ENCODE measurements at regions not wholly inside any gene's neighbourhood (a gene's known extent, or its start where the extent isn't known, plus 50 kb on each side); places are given as distances from the start of the nearest gene placed in this dataset.

DNA sequence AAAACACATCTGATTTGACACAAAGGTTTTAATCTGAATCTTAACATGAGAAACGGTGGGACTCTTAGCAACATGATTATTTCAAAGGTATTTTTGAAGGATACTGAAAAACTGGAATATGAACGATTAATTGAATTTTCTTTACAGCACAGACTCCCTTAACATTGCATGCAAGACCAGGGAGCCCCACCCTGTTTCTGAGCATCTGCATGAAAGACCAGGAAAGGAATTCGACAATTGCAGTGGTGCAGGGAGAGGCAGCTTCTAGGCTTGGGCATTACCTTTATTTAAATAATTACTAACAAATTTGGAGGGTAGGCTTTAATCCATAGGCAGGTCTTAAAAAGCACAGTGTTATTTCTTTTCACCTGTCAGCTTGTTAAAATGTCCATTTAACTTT lies 240.6 kb upstream of the TOPAZ1 start:
- TF ChIP-seq, protein P1, sequence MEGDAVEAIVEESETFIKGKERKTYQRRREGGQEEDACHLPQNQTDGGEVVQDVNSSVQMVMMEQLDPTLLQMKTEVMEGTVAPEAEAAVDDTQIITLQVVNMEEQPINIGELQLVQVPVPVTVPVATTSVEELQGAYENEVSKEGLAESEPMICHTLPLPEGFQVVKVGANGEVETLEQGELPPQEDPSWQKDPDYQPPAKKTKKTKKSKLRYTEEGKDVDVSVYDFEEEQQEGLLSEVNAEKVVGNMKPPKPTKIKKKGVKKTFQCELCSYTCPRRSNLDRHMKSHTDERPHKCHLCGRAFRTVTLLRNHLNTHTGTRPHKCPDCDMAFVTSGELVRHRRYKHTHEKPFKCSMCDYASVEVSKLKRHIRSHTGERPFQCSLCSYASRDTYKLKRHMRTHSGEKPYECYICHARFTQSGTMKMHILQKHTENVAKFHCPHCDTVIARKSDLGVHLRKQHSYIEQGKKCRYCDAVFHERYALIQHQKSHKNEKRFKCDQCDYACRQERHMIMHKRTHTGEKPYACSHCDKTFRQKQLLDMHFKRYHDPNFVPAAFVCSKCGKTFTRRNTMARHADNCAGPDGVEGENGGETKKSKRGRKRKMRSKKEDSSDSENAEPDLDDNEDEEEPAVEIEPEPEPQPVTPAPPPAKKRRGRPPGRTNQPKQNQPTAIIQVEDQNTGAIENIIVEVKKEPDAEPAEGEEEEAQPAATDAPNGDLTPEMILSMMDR (IDR thresholded peaks at IDR 0.05) = no peak
- TF ChIP-seq EP300 (IDR thresholded peaks at IDR 0.05; ENCODE audit: borderline replicate concordance in 1 of 2, low read depth in 1 of 2, low read length in 1 of 2) = no peak
- TF ChIP-seq, protein P2, sequence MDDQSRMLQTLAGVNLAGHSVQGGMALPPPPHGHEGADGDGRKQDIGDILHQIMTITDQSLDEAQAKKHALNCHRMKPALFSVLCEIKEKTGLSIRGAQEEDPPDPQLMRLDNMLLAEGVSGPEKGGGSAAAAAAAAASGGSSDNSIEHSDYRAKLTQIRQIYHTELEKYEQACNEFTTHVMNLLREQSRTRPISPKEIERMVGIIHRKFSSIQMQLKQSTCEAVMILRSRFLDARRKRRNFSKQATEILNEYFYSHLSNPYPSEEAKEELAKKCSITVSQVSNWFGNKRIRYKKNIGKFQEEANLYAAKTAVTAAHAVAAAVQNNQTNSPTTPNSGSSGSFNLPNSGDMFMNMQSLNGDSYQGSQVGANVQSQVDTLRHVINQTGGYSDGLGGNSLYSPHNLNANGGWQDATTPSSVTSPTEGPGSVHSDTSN (IDR thresholded peaks at IDR 0.05) = no peak
- no peak for TF ChIP-seq NRF1 (IDR thresholded peaks at IDR 0.05; ENCODE audit: low read depth, low read length)
